ENCODE measurements at regions not wholly inside any gene's neighbourhood (a gene's known extent, or its start where the extent isn't known, plus 50 kb on each side); places are given as distances from the start of the nearest gene placed in this dataset.
"Not testable (repeated sequence)": the region's sequence is repeated elsewhere in the genome, so short reads cannot be mapped to it uniquely, and the experiment has no call there.

- no peak for DNase-seq
Measured at GRCh38 chr15:98330692-98331435, 317.5 kb upstream of the IGF1R start.

- peak in 1 of 2 experiments; percentile 19 for DNase-seq
Measured at GRCh38 chr15:98331676-98332075, 316.7 kb upstream of the IGF1R start.

- no peak for DNase-seq
Measured at GRCh38 chr15:98333251-98333650, 315.1 kb upstream of the IGF1R start.

- DNase-seq: no peak
Measured at GRCh38 chr15:98342911-98343310, 305.4 kb upstream of the IGF1R start.

GRCh38 chr15:98344591-98344990 is 303.7 kb upstream of the IGF1R start:
- no peak for DNase-seq

GRCh38 chr15:98347001-98347400 is 301.3 kb upstream of the IGF1R start:
- DNase-seq: no peak

- no peak for DNase-seq
Measured at GRCh38 chr15:98347866-98348265, 300.5 kb upstream of the IGF1R start.

GRCh38 chr15:98350276-98350675 is 298.1 kb upstream of the IGF1R start:
- DNase-seq: no peak

GRCh38 chr15:98358274-98358673 is 290.1 kb upstream of the IGF1R start:
- not testable (repeated sequence) for DNase-seq

GRCh38 chr15:98358971-98359370 is 289.4 kb upstream of the IGF1R start:
- no peak for DNase-seq

- DNase-seq: no peak
Measured at GRCh38 chr15:98363416-98363815, 284.9 kb upstream of the IGF1R start.

- no peak for DNase-seq
Measured at GRCh38 chr15:98363955-98364354, 284.4 kb upstream of the IGF1R start.

- DNase-seq: no peak
Measured at GRCh38 chr15:98369081-98369716, 279.1 kb upstream of the IGF1R start.

GRCh38 chr15:98375513-98376340 is 272.6 kb upstream of the IGF1R start:
- DNase-seq: no peak

- DNase-seq: no peak
Measured at GRCh38 chr15:98380721-98381120, 267.6 kb upstream of the IGF1R start.

GRCh38 chr15:98381446-98381845 is 266.9 kb upstream of the IGF1R start:
- no peak for DNase-seq

GRCh38 chr15:98382139-98382538 is 266.2 kb upstream of the IGF1R start:
- no peak for DNase-seq

GRCh38 chr15:98383571-98383970 is 264.8 kb upstream of the IGF1R start:
- DNase-seq: no peak

- no peak for DNase-seq
Measured at GRCh38 chr15:98384328-98385029, 263.9 kb upstream of the IGF1R start.

GRCh38 chr15:98385752-98386381 is 262.5 kb upstream of the IGF1R start:
- DNase-seq: no peak

GRCh38 chr15:98386561-98386960 is 261.8 kb upstream of the IGF1R start:
- DNase-seq: no peak

GRCh38 chr15:98387866-98388265 is 260.5 kb upstream of the IGF1R start:
- DNase-seq: no peak

Data from NCI-H524 (cell line).